Neural cell (in vitro differentiated cells): ENCODE measurements at regions not wholly inside any gene's neighbourhood (a gene's known extent, or its start where the extent isn't known, plus 50 kb on each side); places are given as distances from the start of the nearest gene placed in this dataset.

ENCODE experiments used
- CTCF ChIP-seq: fragments of 450-650 bp; IDR thresholded peaks from 2 replicates; pipeline ENCODE4 v1.5.1; 2014; ENCODE audit warnings: antibody characterized with exemption, mild to moderate bottlenecking, moderate library complexity; ENCODE audit not compliant: poor library complexity, severe bottlenecking
- EP300 ChIP-seq: fragments of 450-650 bp; conservative IDR thresholded peaks from 2 replicates; pipeline ENCODE4 v1.6.1; 2014; ENCODE audit warnings: antibody characterized with exemption, mild to moderate bottlenecking, moderate library complexity; ENCODE audit not compliant: poor library complexity, severe bottlenecking
- EZH2 ChIP-seq: fragments of 200-600, 300-800 bp; shearing (Covaris generic), sonication (generic); IDR thresholded peaks from 2 replicates; pipeline ENCODE4 v1.6.1; 2014; ENCODE audit warnings: antibody characterized with exemption, low read length, borderline replicate concordance, mild to moderate bottlenecking; ENCODE audit not compliant: insufficient read depth, poor library complexity, severe bottlenecking
- POLR2AphosphoS5 ChIP-seq: IDR thresholded peaks from 2 replicates; pipeline ENCODE4 v1.6.1; 2012

DNA sequence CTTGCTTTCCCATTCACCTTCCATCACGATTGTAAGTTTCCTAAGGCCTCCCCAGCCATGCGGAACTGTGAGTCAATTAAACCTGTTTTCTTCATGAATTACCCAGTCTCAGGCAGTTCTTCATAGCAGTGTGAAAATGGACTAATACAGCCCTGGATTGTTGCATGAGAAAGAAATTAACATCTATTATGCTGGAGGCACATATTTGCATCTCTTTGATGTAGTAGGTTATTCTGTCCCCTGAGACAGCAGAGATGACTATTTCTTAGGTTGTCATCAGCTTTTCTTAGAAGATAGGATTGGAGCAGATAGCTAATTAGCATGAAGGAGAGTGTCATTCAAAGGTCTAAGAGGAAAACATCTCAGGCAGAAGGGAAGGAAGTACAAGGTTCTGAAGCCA is 166.2 kb downstream of the OMA1 start:
- TF ChIP-seq CTCF (no peak), EZH2 (no peak), POLR2AphosphoS5 (no peak), EP300 (no peak)
